T47D (cell line): ENCODE measurements at regions not wholly inside any gene's neighbourhood (a gene's known extent, or its start where the extent isn't known, plus 50 kb on each side); places are given as distances from the start of the nearest gene placed in this dataset.
"Not testable (repeated sequence)": the region's sequence is repeated elsewhere in the genome, so short reads cannot be mapped to it uniquely, and the experiment has no call there.

Experiments used
- DNase-seq, 2 experiments: peaks; one replicate each; pipeline versions ENCODE4 v3.0.0 to v3.0.0-alpha.2; 2011 to 2012; ENCODE audit warnings: low read depth in 1 of 2, low spot score in 1 of 2
- JUND ChIP-seq: IDR thresholded peaks from 2 replicates; pipeline ENCODE4 v1.6.1; 2012; ENCODE audit warnings: low read depth
- in situ Hi-C: cut with HindIII; loops from 2 replicates; pipeline ENCODE4 v1.10.0; 2016; ENCODE audit warnings: low sequenced_read_pairs, low pct_unique_long_range_greater_than_20kb

DNA sequence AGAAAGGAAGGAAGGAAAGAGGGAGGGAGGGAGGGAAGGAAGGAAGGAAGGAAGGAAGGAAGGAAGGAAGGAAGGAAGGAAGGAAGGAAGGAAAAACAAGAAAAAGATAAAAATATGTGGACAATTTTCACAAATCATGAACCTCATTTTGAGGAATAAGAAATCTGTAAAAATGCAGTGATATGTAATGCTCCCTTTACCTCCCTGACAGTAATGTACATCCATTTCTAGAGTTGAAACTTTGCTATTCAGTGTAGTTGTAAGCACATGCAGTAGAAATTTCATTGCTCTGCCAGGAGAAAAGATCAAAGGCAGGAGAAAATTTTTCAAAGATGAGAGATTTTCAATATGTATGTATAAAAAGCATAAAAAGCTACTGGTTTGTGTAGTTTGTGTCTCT lies 189.5 kb upstream of the MYO3A start:
- in situ Hi-C loops, result no loop called here
- no peak for DNase-seq
- TF ChIP-seq JUND, result no peak

DNA sequence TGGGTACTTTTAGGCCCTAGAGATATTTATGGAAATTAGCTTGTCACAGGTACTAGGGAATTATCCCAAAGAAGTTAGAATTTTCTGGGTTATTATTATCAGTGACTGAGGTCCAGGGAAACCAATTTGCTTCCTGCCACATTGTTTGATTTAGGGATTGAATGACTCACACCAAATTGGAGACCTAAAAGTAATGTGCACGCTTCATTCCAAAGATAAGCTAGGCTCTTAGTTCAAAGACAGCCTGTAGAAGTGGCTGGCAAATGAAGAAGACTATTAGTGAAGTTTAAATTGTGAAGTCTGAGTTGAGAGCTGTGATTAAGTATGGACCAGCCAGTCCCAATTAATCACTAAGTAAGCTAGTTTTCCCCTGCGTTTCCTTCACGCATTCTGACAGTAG lies 188.1 kb upstream of the MYO3A start:
- no peak for DNase-seq
- in situ Hi-C loops, result no loop called here
- TF ChIP-seq JUND, result no peak

- no peak for DNase-seq
- in situ Hi-C loops, result no loop called here
- TF ChIP-seq JUND, result no peak
Observed at GRCh38 chr10:25747084-25747483, 186.9 kb upstream of the MYO3A start.

GRCh38 chr10:25748509-25748908 lies 185.5 kb upstream of the MYO3A start:
- in situ Hi-C loops, result no loop called here
- DNase-seq, result no peak
- no peak for TF ChIP-seq JUND

DNA sequence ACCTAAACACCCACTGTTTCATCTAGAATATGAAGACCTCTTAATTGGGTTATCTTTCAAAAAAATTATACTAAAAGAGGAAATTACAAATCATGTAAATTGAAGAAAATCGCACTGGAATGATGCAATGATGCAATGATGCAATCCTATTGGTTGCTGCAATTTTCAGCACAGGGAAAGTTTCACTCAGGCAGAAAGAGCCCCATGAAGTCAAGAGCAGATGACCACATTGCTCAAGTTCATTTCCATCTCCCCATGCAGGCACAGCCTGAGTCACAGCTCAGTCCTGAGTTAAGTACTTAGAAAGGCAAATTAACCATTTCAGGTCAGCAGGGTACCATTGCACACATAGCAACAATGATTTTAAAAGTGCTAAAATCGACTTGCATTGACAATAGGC lies 180.3 kb upstream of the MYO3A start:
- no peak for TF ChIP-seq JUND
- no peak for DNase-seq
- in situ Hi-C loops, result no loop called here

DNA sequence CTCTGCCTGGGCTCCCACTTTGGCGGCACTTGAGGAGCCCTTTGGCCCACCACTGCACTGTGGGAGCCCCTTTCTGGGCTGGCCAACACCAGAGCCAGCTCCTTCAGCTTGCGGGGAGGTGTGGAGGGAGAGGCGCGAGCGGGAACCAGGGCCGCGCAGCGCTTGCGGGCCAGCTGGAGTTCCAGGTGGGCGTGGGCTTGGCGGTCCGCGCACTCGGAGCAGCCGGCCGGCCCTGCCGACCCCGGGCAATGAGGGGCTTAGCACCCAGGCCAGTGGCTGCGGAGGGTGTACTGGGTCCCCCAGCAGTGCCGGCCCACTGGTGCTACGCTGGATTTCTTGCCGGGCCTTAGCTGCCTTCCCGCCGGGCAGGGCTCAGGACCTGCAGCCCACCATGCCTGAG lies 178.2 kb upstream of the MYO3A start:
- in situ Hi-C loops, DNase-seq: not testable (repeated sequence)

- TF ChIP-seq JUND, result no peak
- no peak for DNase-seq
- in situ Hi-C loops, result no loop called here
Observed at GRCh38 chr10:25756784-25757183, 177.2 kb upstream of the MYO3A start.

DNA sequence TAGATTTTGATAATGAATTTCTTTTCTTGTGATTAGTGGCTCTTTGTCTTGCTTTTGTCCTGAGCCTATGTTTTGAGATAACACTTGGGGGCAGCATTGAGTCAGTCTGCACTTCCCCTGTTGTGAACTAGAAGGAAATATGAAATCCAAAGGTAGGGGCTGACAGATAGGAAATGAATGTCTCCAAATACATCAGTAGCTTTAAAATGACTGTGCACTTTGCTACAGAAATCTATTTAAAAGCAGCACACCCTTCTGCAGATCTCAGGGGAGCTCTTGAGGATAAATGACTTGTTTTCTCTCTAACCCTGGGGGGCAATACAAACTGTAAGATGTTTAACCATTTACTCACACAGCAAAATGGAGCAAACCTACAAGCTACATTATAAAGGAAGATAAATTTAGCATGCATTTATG lies 176.0 kb upstream of the MYO3A start:
- DNase-seq, result peak; percentile 9 to 46
- in situ Hi-C loops, result no loop called here
- TF ChIP-seq JUND, result no peak

- no peak for TF ChIP-seq JUND
- in situ Hi-C loops, result no loop called here
- DNase-seq, result no peak
Observed at GRCh38 chr10:25758511-25758910, 175.5 kb upstream of the MYO3A start.

DNA sequence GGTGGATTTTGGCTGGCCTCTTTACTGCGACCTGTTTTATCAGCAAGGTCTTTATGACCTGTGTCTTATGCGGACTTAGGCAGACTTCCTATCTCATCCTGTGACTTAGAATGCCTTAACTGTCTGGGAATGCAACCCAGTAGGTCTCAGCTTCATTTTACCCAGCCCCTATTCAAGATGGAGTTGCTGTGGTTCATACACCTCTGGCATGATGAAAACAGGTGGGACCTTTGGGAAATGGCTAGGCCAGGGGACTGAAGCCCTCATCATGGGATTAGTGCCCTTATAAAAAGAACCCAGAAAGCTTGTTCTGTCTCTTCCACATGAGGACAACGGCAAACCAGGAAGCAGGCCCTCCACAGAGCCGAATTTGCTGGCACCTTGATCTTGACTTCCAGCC lies 172.1 kb upstream of the MYO3A start:
- DNase-seq, result no peak
- in situ Hi-C loops, result no loop called here
- TF ChIP-seq JUND, result no peak

DNA sequence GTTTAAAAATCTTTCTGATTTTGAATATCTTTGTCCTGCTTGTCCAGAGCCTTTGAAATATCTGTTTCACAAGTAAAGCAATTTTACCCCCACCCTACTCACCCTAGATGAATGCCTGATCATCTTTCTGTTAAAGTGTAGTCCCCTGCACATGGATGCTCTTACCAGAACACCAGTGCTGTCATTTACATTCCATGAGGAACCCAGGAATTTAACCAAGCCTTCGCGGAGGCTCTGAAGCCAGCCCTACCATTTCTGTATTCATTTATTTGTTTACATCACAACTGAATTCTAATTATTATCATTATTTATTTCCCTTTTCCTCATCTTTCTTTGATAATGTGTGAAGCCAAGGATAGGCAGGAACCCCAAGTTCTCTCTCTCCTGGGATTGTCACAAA lies 167.8 kb upstream of the MYO3A start:
- no peak for DNase-seq
- in situ Hi-C loops, result no loop called here
- TF ChIP-seq JUND, result no peak

DNA sequence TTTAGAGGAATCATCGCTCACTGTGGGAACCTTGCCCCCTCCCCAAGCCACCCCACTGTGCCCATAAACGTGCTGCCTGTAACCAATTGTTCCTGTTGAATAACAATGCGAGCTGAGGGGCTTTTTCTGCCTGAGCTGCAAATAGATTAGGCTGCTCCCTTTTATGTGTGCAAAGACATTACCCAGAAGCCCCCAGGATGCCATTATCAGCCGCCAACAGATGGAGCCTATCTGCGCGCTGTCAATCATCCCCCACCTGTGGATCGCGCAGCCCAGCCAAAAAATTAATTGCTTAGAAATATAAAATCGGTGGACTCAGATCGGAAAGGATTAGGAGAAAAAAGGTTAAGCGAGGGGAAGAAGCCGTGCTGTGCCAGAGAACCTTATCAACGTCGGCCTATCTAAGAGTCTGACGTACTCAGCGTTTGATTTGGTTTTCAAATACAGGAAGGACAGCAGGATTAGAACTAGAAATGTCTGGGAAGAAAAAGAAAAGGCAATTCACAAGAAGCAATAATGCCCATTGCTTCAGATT lies 167.3 kb upstream of the MYO3A start:
- in situ Hi-C loops, result no loop called here
- no peak for DNase-seq
- no peak for TF ChIP-seq JUND

GRCh38 chr10:25768167-25768566 lies 165.9 kb upstream of the MYO3A start:
- no peak for DNase-seq
- no peak for TF ChIP-seq JUND
- in situ Hi-C loops, result no loop called here

- TF ChIP-seq JUND, result no peak
- in situ Hi-C loops, result no loop called here
- DNase-seq, result no peak
Observed at GRCh38 chr10:25778646-25779045, 155.4 kb upstream of the MYO3A start.
